Mucosa of rectum (tissue), 2 donors: ENCODE measurements at regions not wholly inside any gene's neighbourhood (a gene's known extent, or its start where the extent isn't known, plus 50 kb on each side); places are given as distances from the start of the nearest gene placed in this dataset.
"Not testable (repeated sequence)": the region's sequence is repeated elsewhere in the genome, so short reads cannot be mapped to it uniquely, and the experiment has no call there.

ENCODE experiments used
- H3K27ac ChIP-seq, 2 donors: one replicate each; pipeline ENCODE4 v1.7.0; 2013; ENCODE audit warnings: inconsistent platforms in 2 of 2, low read depth in 2 of 2, low read length in 2 of 2
- H3K27me3 ChIP-seq, 2 donors: one replicate each; pipeline ENCODE4 v1.7.0; 2013; ENCODE audit warnings: low read length in 2 of 2; ENCODE audit not compliant: control insufficient read depth in 2 of 2, insufficient read depth in 2 of 2
- H3K36me3 ChIP-seq, 2 donors: one replicate each; pipeline ENCODE4 v1.7.0; 2013; ENCODE audit warnings: low read length in 2 of 2; ENCODE audit not compliant: control insufficient read depth in 2 of 2, insufficient read depth in 2 of 2
- H3K4me1 ChIP-seq, 2 donors: one replicate each; pipeline ENCODE4 v1.7.0; 2013; ENCODE audit warnings: low read length in 2 of 2, mild to moderate bottlenecking in 1 of 2; ENCODE audit not compliant: control insufficient read depth in 2 of 2, insufficient read depth in 2 of 2
- H3K4me3 ChIP-seq, 2 donors: one replicate each; pipeline ENCODE4 v1.7.0; 2013; ENCODE audit warnings: low read length in 2 of 2
- H3K9ac ChIP-seq, 2 donors: one replicate each; pipeline ENCODE4 v1.7.0; 2013; ENCODE audit warnings: low read length in 2 of 2, low read depth in 1 of 2, mild to moderate bottlenecking in 1 of 2
- H3K9me3 ChIP-seq, 2 donors: one replicate each; pipeline ENCODE4 v1.7.0; 2013; ENCODE audit warnings: low read length in 2 of 2; ENCODE audit not compliant: control insufficient read depth in 2 of 2
- donor health status: healthy.
- donor health status: Normal muscosa, but diverticular disease.

- Histone ChIP-seq H3K4me3 (no peak overlapping the region), H3K27me3 (no peaks in the 10 kb centered on the region), H3K27ac (no peak overlapping the region), H3K4me1 (no peaks in the 10 kb centered on the region), H3K9me3 (peaks cover 0 to 7% of the 10 kb centered on the region in 2 donors), H3K9ac (no peak overlapping the region), H3K36me3 (no peaks in the 10 kb centered on the region)
These were observed 539.4 kb downstream of the CDH9 start for GRCh38 chr5:26498972-26499371.

- Histone ChIP-seq H3K27me3 (no peaks in the 10 kb centered on the region), H3K9ac (no peak overlapping the region), H3K4me3 (no peak overlapping the region), H3K27ac (no peak overlapping the region), H3K36me3 (no peaks in the 10 kb centered on the region), H3K4me1 (no peaks in the 10 kb centered on the region), H3K9me3 (peaks cover 0 to 8% of the 10 kb centered on the region in 2 donors)
These were observed 542.9 kb downstream of the CDH9 start for GRCh38 chr5:26495437-26495836.

- Histone ChIP-seq H3K9ac (no peak overlapping the region), H3K9me3 (peaks cover 0 to 8% of the 10 kb centered on the region in 2 donors), H3K36me3 (no peaks in the 10 kb centered on the region), H3K4me1 (no peaks in the 10 kb centered on the region), H3K27ac (no peak overlapping the region), H3K27me3 (no peaks in the 10 kb centered on the region), H3K4me3 (no peak overlapping the region)
These were observed 545.4 kb downstream of the CDH9 start for GRCh38 chr5:26492906-26493459.

- Histone ChIP-seq H3K9ac (no peak overlapping the region), H3K27me3 (no peaks in the 10 kb centered on the region), H3K36me3 (no peaks in the 10 kb centered on the region), H3K27ac (no peak overlapping the region), H3K4me3 (no peak overlapping the region), H3K9me3 (no peaks in the 10 kb centered on the region), H3K4me1 (no peaks in the 10 kb centered on the region)
These were observed 550.8 kb downstream of the CDH9 start for GRCh38 chr5:26487553-26487952.

- Histone ChIP-seq H3K27me3 (no peaks in the 10 kb centered on the region), H3K27ac (no peak overlapping the region), H3K4me3 (no peak overlapping the region), H3K9me3 (no peaks in the 10 kb centered on the region), H3K4me1 (no peaks in the 10 kb centered on the region), H3K9ac (no peak overlapping the region), H3K36me3 (no peaks in the 10 kb centered on the region)
These were observed 551.8 kb downstream of the CDH9 start for GRCh38 chr5:26486631-26487030.

- not testable (repeated sequence) for H3K27ac ChIP-seq, H3K4me3 ChIP-seq, H3K9me3 ChIP-seq, H3K4me1 ChIP-seq, H3K9ac ChIP-seq, H3K36me3 ChIP-seq, H3K27me3 ChIP-seq
These were observed 553.1 kb downstream of the CDH9 start for GRCh38 chr5:26485146-26485860.

GRCh38 chr5:26482810-26483375 is 555.5 kb downstream of the CDH9 start:
- no peaks in the 10 kb centered on the region for H3K36me3 ChIP-seq
- no peaks in the 10 kb centered on the region for H3K27me3 ChIP-seq
- no peaks in the 10 kb centered on the region for H3K4me1 ChIP-seq
- H3K27ac ChIP-seq, result no peak overlapping the region
- no peak overlapping the region for H3K9ac ChIP-seq
- H3K9me3 ChIP-seq, result no peaks in the 10 kb centered on the region
- H3K4me3 ChIP-seq, result peak overlapping the region in 1 of 2 donors; percentile 36

GRCh38 chr5:26482076-26482809 is 556.1 kb downstream of the CDH9 start:
- H3K4me1 ChIP-seq, result no peaks in the 10 kb centered on the region
- no peaks in the 10 kb centered on the region for H3K36me3 ChIP-seq
- peak overlapping the region in 1 of 2 donors; percentile 36 for H3K4me3 ChIP-seq
- H3K27me3 ChIP-seq, result no peaks in the 10 kb centered on the region
- no peak overlapping the region for H3K9ac ChIP-seq
- H3K9me3 ChIP-seq, result no peaks in the 10 kb centered on the region
- no peak overlapping the region for H3K27ac ChIP-seq

- Histone ChIP-seq H3K4me1 (no peaks in the 10 kb centered on the region), H3K27me3 (no peaks in the 10 kb centered on the region), H3K9ac (no peak overlapping the region), H3K9me3 (peaks cover 0 to 3% of the 10 kb centered on the region in 2 donors), H3K4me3 (no peak overlapping the region), H3K36me3 (no peaks in the 10 kb centered on the region), H3K27ac (no peak overlapping the region)
These were observed 567.9 kb downstream of the CDH9 start for GRCh38 chr5:26470439-26470838.

- no peaks in the 10 kb centered on the region for H3K4me1 ChIP-seq
- H3K27ac ChIP-seq, result no peak overlapping the region
- no peak overlapping the region for H3K9ac ChIP-seq
- H3K4me3 ChIP-seq, result no peak overlapping the region
- no peaks in the 10 kb centered on the region for H3K9me3 ChIP-seq
- no peaks in the 10 kb centered on the region for H3K36me3 ChIP-seq
- H3K27me3 ChIP-seq, result no peaks in the 10 kb centered on the region
These were observed 599.3 kb downstream of the CDH9 start for GRCh38 chr5:26439121-26439520.
